Forelimb muscle (tissue), 1 donor: ENCODE measurements at regions not wholly inside any gene's neighbourhood (a gene's known extent, or its start where the extent isn't known, plus 50 kb on each side); places are given as distances from the start of the nearest gene placed in this dataset.

Source experiments
- DNase-seq: peaks from one replicate; pipeline ENCODE4 v3.0.0-alpha.2; 2013; ENCODE audit warnings: low read depth

- DNase-seq = no peak
These were observed 286.9 kb upstream of the EMCN start for GRCh38 chr4:100804576-100805360.

- DNase-seq = no peak
These were observed 285.9 kb upstream of the EMCN start for GRCh38 chr4:100803751-100804150.

GRCh38 chr4:100799761-100800539 is 282.1 kb upstream of the EMCN start:
- no peak for DNase-seq

GRCh38 chr4:100797791-100798190 is 280.0 kb upstream of the EMCN start:
- no peak for DNase-seq

GRCh38 chr4:100797356-100797755 is 279.5 kb upstream of the EMCN start:
- DNase-seq = no peak

GRCh38 chr4:100796332-100796731 is 278.5 kb upstream of the EMCN start:
- no peak for DNase-seq

GRCh38 chr4:100795581-100795980 is 277.8 kb upstream of the EMCN start:
- no peak for DNase-seq

GRCh38 chr4:100790836-100791615 is 273.2 kb upstream of the EMCN start:
- DNase-seq = no peak

GRCh38 chr4:100789991-100790390 is 272.2 kb upstream of the EMCN start:
- DNase-seq = no peak

GRCh38 chr4:100786481-100786880 is 268.7 kb upstream of the EMCN start:
- DNase-seq = no peak

- no peak for DNase-seq
These were observed 264.5 kb upstream of the EMCN start for GRCh38 chr4:100782356-100782755.

- DNase-seq = no peak
These were observed 263.6 kb upstream of the EMCN start for GRCh38 chr4:100781435-100781834.

- DNase-seq = no peak
These were observed 262.3 kb upstream of the EMCN start for GRCh38 chr4:100780126-100780525.

GRCh38 chr4:100778431-100778830 is 260.6 kb upstream of the EMCN start:
- no peak for DNase-seq

GRCh38 chr4:100762738-100763137 is 244.9 kb upstream of the EMCN start:
- no peak for DNase-seq

GRCh38 chr4:100754751-100755150 is 236.9 kb upstream of the EMCN start:
- no peak for DNase-seq

GRCh38 chr4:100746141-100746739 is 228.4 kb upstream of the EMCN start:
- DNase-seq = no peak

GRCh38 chr4:100742045-100742444 is 224.2 kb upstream of the EMCN start:
- no peak for DNase-seq

- DNase-seq = no peak
These were observed 221.6 kb upstream of the EMCN start for GRCh38 chr4:100739426-100739825.

- no peak for DNase-seq
These were observed 220.7 kb upstream of the EMCN start for GRCh38 chr4:100738196-100739165.
